PFSK-1 (cell line): ENCODE measurements at regions not wholly inside any gene's neighbourhood (a gene's known extent, or its start where the extent isn't known, plus 50 kb on each side); places are given as distances from the start of the nearest gene placed in this dataset.

Experiments
- FOXP2 ChIP-seq: optimal IDR thresholded peaks from 2 replicates; pipeline ENCODE3; 2011; ENCODE audit warnings: borderline replicate concordance, control low read depth, inconsistent platforms; ENCODE audit not compliant: insufficient read depth; ENCODE audit errors: extremely low read length, extremely low read depth
- POLR2AphosphoS5 ChIP-seq: IDR thresholded peaks from 2 replicates; pipeline ENCODE4 v1.6.1; 2012; ENCODE audit warnings: low read depth, mild to moderate bottlenecking, control low read depth, low read length, moderate library complexity
- SIN3A ChIP-seq: IDR thresholded peaks from 2 replicates; pipeline ENCODE4 v1.6.1; 2012; ENCODE audit warnings: mild to moderate bottlenecking, low read length, moderate library complexity, borderline replicate concordance; ENCODE audit not compliant: insufficient read depth
- TAF1 ChIP-seq: IDR thresholded peaks from 2 replicates; pipeline ENCODE4 v1.6.1; 2012; ENCODE audit warnings: low read length, control low read depth, borderline replicate concordance; ENCODE audit not compliant: insufficient read depth
- TF ChIP-seq, protein P1 (sequence below), 2 experiments: IDR thresholded peaks; 2 replicates each; pipeline versions ENCODE4 v1.6.1 to v1.8.0; 2011 to 2012; ENCODE audit warnings: low read depth in 2 of 2, low read length in 2 of 2, control low read depth in 1 of 2, inconsistent platforms in 1 of 2, mild to moderate bottlenecking in 1 of 2, moderate library complexity in 1 of 2; ENCODE audit not compliant: insufficient read depth in 1 of 2

DNA sequence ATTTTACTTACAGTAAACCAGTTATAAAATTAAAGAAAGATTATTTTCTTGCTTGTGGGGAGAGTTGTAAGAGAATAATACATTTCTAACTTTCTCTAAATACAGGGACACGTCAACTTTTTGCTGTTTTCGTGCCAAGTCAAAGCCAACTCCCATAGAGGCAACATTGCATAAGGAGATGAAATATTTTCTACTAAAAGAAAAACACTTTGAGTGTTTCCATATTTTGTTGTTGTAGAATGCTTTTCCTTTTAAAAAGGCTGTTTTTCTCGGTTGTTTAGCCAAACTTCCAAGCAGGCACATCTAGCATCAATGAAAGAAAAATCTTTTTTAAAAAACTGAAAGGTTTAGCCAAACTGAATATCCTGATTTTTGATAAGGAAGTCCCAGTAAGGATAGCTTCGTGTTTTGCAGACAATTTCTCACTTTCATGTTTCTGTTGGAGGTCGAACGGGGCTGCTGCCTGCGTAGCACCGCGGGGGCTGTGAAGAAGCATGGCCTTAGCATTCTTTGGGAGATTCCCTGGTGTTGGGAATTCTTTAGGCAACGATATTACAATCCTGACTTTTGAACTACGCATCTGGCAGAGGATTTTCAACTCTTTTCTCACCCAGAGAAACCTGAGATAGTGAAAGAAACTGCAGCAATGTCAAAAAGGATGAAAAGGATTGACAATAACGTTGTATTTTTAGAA is 108.1 kb upstream of the FBXL7 start:
- TF ChIP-seq SIN3A (no peak), POLR2AphosphoS5 (no peak), TAF1 (no peak), FOXP2 (no peak)
- TF ChIP-seq, protein P1, sequence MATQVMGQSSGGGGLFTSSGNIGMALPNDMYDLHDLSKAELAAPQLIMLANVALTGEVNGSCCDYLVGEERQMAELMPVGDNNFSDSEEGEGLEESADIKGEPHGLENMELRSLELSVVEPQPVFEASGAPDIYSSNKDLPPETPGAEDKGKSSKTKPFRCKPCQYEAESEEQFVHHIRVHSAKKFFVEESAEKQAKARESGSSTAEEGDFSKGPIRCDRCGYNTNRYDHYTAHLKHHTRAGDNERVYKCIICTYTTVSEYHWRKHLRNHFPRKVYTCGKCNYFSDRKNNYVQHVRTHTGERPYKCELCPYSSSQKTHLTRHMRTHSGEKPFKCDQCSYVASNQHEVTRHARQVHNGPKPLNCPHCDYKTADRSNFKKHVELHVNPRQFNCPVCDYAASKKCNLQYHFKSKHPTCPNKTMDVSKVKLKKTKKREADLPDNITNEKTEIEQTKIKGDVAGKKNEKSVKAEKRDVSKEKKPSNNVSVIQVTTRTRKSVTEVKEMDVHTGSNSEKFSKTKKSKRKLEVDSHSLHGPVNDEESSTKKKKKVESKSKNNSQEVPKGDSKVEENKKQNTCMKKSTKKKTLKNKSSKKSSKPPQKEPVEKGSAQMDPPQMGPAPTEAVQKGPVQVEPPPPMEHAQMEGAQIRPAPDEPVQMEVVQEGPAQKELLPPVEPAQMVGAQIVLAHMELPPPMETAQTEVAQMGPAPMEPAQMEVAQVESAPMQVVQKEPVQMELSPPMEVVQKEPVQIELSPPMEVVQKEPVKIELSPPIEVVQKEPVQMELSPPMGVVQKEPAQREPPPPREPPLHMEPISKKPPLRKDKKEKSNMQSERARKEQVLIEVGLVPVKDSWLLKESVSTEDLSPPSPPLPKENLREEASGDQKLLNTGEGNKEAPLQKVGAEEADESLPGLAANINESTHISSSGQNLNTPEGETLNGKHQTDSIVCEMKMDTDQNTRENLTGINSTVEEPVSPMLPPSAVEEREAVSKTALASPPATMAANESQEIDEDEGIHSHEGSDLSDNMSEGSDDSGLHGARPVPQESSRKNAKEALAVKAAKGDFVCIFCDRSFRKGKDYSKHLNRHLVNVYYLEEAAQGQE (IDR thresholded peaks at IDR 0.05; ENCODE audit: insufficient read depth in 1 of 2, low read depth in 2 of 2, low read length in 2 of 2), result no peak

DNA sequence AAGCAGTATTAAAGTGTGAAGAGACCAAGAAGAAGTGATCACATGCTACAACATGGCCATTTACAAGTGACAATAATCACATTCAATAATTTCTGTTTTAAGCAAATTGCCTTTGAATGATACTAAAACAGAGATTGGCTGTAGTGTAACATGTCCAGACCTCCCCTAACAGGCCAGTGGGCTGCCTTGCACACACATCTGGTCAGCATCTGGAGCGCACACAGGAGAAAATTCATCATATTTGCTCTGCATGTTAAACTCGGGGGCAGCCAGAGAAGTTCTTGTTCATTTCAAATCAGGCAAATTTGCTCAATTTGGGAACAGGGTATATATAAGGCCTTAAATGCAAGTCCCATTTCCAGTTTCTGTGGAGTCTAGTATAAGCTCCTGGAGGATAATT is 111.1 kb upstream of the FBXL7 start:
- TF ChIP-seq SIN3A, result no peak
- TF ChIP-seq, protein P1 (IDR thresholded peaks at IDR 0.05; ENCODE audit: insufficient read depth in 1 of 2, low read depth in 2 of 2, low read length in 2 of 2), result no peak
- TF ChIP-seq POLR2AphosphoS5, result no peak
- no peak for TF ChIP-seq FOXP2
- no peak for TF ChIP-seq TAF1

DNA sequence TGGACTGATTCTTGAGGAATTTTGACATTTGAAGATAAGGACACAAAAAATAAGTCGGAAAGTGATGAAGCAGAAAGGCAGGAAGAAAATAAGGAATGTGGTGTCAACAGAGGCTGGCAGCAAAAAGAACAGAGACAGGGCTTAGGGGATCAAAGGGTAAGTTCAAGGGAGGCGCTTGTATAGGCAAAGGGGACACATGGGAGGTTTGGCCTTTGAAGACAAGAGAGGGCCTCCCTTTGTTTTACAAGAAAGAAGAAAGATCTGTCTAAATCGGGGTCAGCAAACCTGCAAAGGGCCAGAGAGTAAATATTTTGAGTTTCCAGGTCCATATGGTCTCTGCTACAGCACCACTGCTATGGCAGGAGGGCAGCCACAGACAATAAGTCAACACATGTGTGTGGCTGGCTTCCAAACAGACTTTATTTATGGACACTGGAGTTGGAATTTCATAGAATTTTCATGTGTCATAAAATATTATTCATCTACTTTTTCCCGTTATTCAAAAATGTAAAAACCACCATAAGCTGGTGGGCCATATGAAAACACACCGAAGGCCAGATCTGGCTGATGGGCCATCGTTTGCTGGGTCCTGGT is 112.0 kb upstream of the FBXL7 start:
- TF ChIP-seq FOXP2 (no peak), POLR2AphosphoS5 (no peak)

DNA sequence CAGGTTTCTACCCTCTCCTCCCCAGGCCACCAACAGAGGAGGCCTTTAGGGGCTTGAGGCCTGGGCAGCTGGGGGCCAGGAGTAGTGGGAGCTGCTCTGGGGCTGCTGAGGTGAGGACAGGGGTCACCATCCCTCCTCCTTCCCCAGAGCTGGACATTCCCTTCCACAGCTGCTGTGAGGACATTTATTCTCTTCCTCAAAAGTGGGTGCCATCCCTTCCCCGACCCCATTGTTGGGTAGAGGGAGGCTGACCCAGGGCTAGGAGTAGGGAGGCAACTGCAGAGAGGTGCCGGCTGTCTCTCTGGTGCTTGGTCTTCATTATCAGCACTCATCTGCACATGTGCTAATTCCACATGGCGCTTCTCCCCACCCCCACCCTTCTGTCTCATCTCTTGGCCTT is 113.9 kb upstream of the FBXL7 start:
- TF ChIP-seq TAF1, result no peak
- TF ChIP-seq, protein P1 (IDR thresholded peaks at IDR 0.05; ENCODE audit: insufficient read depth in 1 of 2, low read depth in 2 of 2, low read length in 2 of 2), result no peak
- no peak for TF ChIP-seq FOXP2
- no peak for TF ChIP-seq SIN3A
- TF ChIP-seq POLR2AphosphoS5, result no peak

DNA sequence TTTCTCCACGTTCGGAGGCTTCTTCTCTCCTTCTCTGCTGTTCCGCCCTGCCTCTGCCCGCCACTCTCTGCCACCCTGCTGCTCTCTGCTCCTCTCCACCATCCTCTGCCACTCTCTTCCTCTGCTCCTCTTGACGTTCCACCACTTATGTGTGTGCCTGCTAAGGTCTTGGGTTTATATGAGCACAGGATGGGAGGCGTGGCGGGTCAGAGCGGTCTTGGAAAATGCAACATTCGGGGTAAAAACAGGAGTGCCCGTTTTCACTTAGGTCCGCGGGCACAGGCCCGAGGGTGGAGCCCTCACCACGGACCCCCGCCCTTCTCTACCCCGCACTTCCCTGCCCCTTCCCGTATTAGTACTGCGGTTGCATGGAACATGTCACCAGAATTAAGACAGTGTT is 114.4 kb upstream of the FBXL7 start:
- no peak for TF ChIP-seq TAF1
- no peak for TF ChIP-seq FOXP2

DNA sequence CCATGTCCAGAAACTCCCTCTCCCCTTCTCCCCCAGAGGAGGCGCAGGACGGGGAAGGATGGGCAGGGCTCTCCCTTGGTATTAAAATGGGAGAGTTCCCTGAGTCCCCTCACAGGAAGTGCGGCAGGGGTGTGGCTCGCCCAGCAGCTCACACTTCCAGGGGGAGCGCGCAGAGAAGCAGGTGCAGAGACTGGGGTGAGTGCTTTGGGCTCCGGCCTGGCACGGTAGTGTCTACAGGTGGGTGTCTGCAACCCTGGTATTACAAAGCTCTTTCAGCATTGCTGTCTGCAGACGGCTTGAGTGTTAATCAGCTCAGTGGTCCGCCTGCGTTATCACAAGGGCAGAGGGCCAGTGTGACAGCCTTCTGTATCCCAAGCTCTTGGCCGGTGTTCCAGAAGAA is 114.9 kb upstream of the FBXL7 start:
- TF ChIP-seq POLR2AphosphoS5 (no peak), TAF1 (no peak), SIN3A (no peak), FOXP2 (no peak)
- TF ChIP-seq, protein P1 (IDR thresholded peaks at IDR 0.05; ENCODE audit: insufficient read depth in 1 of 2, low read depth in 2 of 2, low read length in 2 of 2), result no peak
